HepG2 (cell line): ENCODE measurements at regions not wholly inside any gene's neighbourhood (a gene's known extent, or its start where the extent isn't known, plus 50 kb on each side); places are given as distances from the start of the nearest gene placed in this dataset.

ENCODE experiments used
- ATAC-seq: fragments of 200-7000 bp; cut with Tn5 transposase; 3 replicates; pipeline ENCODE4 v1.9.1; 2020; ENCODE audit warnings: mild to moderate bottlenecking, moderate library complexity
- BruUV-seq: library from RNA; stranded (reverse); fragments of 400-500 nt; replicated peaks from 2 replicates; lab custom pipeline; 2021; lab: Mats Ljungman, UMichigan
- CTCF ChIA-PET: fragments of 300-600 bp; formaldehyde crosslinking; extraction: SDS; loops from one replicate; lab custom pipeline; 2021; ENCODE audit warnings: low total read pairs, inconsistent platforms, low intra/inter-chr PET ratio; lab: Yijun Ruan, JAX
- POLR2A ChIA-PET: fragments of 350-600 bp; sonication (Branson Sonifier 250); formaldehyde crosslinking; loops from one replicate; lab custom pipeline; 2020; ENCODE audit warnings: antibody characterized with exemption, inconsistent platforms; lab: Yijun Ruan, JAX
- DNase-seq: peaks from one replicate; pipeline ENCODE4 v3.0.0-alpha.2; 2015; ENCODE audit warnings: low spot score
- FAIRE-seq: peaks from 3 replicates; lab custom pipeline; 2011; peaks lifted over from hg19 to GRCh38; lab: Jason Lieb, UNC
- H2AFZ ChIP-seq: one replicate; pipeline ENCODE4 v1.6.1; 2011; ENCODE audit warnings: low read length, inconsistent platforms
- H3K27ac ChIP-seq: fragments of 300-600 bp; 3 replicates; pipeline ENCODE4 v1.8.0; 2011; ENCODE audit warnings: mixed run types, mild to moderate bottlenecking, mixed read lengths, low read length, inconsistent platforms; ENCODE audit not compliant: insufficient read depth; ENCODE audit errors: extremely low read length
- H3K27me3 ChIP-seq, 2 experiments: fragments of 200-600 bp in 1 of 2; 2 replicates in 1 of 2; 3 replicates in 1 of 2; pipeline versions ENCODE4 v1.6.0 to v1.8.0; 2011; ENCODE audit warnings: low read length in 2 of 2, mild to moderate bottlenecking in 2 of 2, moderate library complexity in 2 of 2, inconsistent platforms in 1 of 2; ENCODE audit not compliant: insufficient read depth in 2 of 2, control insufficient read depth in 1 of 2
- H3K36me3 ChIP-seq, 2 experiments: fragments of 200-600 bp in 1 of 2; replicated peaks in 1 of 2; 2 replicates in 1 of 2; 3 replicates in 1 of 2; pipeline versions ENCODE4 v1.5.1 to v1.8.0; 2011; ENCODE audit warnings: low read length in 2 of 2, inconsistent platforms in 1 of 2; ENCODE audit not compliant: insufficient read depth in 2 of 2, control insufficient read depth in 1 of 2
- H3K4me1 ChIP-seq: 2 replicates; pipeline ENCODE4 v1.5.1; 2012; ENCODE audit warnings: low read length, inconsistent platforms; ENCODE audit not compliant: insufficient read depth
- H3K4me2 ChIP-seq: 2 replicates; pipeline ENCODE4 v1.6.0; 2011; ENCODE audit warnings: low read depth, low read length, inconsistent platforms
- H3K4me3 ChIP-seq, 3 experiments: fragments of 200-600 bp in 1 of 3; sonication (generic), shearing (Covaris generic) in 1 of 3; replicated peaks in 1 of 3; 2 replicates each; pipeline ENCODE4 v1.5.1; 2011 to 2016; ENCODE audit warnings: low read length in 3 of 3, inconsistent platforms in 2 of 3, low read depth in 2 of 3, mild to moderate bottlenecking in 2 of 3, control low read depth in 1 of 3, mixed read lengths in 1 of 3; ENCODE audit not compliant: insufficient read depth in 1 of 3
- H3K79me2 ChIP-seq: one replicate; pipeline ENCODE4 v1.6.1; 2011; ENCODE audit warnings: low read length, inconsistent platforms; ENCODE audit not compliant: insufficient read depth
- H3K9ac ChIP-seq: 2 replicates; pipeline ENCODE4 v1.6.0; 2011; ENCODE audit warnings: mild to moderate bottlenecking, low read depth, low read length, inconsistent platforms; ENCODE audit not compliant: insufficient read depth
- H3K9me3 ChIP-seq: 2 replicates; pipeline ENCODE4 v1.5.1; 2012; ENCODE audit warnings: mild to moderate bottlenecking, low read length
- H4K20me1 ChIP-seq: 2 replicates; pipeline ENCODE4 v1.6.0; 2011; ENCODE audit warnings: inconsistent platforms, mild to moderate bottlenecking, low read length, moderate library complexity; ENCODE audit not compliant: insufficient read depth
- FOXA1 ChIP-seq, 2 experiments: fragments of 450-650 bp in 1 of 2; sonication (generic) in 1 of 2; formaldehyde crosslinking in 1 of 2; IDR thresholded peaks; 2 replicates each; pipeline versions ENCODE4 v1.4.0 to v1.6.1; 2016 to 2020; ENCODE audit warnings: missing genetic modification reagents in 1 of 2
- FOXO1 ChIP-seq: sonication (generic); formaldehyde crosslinking; IDR thresholded peaks from 2 replicates; pipeline ENCODE4 v1.4.0; 2020; ENCODE audit warnings: missing genetic modification reagents
- KAT2B ChIP-seq: fragments of 150-350 bp; IDR thresholded peaks from 2 replicates; pipeline ENCODE4 v1.6.1; 2014; ENCODE audit warnings: low read depth, low read length, borderline replicate concordance
- PBX2 ChIP-seq: IDR thresholded peaks from 2 replicates; pipeline ENCODE4 v1.6.1; 2016; ENCODE audit warnings: control low read depth
- ZNF431 ChIP-seq: sonication (generic); formaldehyde crosslinking; IDR thresholded peaks from 2 replicates; pipeline ENCODE4 v1.9.0; 2022; ENCODE audit warnings: missing genetic modification reagents, low read depth, mild to moderate bottlenecking, borderline replicate concordance
- ZNF607 ChIP-seq: sonication (generic); formaldehyde crosslinking; IDR thresholded peaks from 2 replicates; pipeline ENCODE4 v1.5.1; 2020; ENCODE audit warnings: missing genetic modification reagents, mild to moderate bottlenecking, borderline replicate concordance
- WGBS: methylation state at CpG from one replicate; pipeline ENCODE4 v1.1.6; 2017; ENCODE audit warnings: low lambda C conversion rate; 5-methylcytosine and 5-hydroxymethylcytosine counted together
- in situ Hi-C: cut with HindIII; loops from 2 replicates; pipeline ENCODE4 v1.10.0; 2017; ENCODE audit warnings: low pct_unique_long_range_greater_than_20kb; ENCODE audit not compliant: extremely low pct_ligation_motif_present
- intact Hi-C: fragments of 100-400 bp; cut with micrococcal nuclease; formaldehyde crosslinking; loops from one replicate; pipeline ENCODE4 v1.10.0; 2022; ENCODE audit not compliant: unreplicated experiment

GRCh38 chr1:189606795-189607476 lies 870.7 kb downstream of the BRINP3 start (continued):
- TF ChIP-seq PBX2 (no peak), ZNF431 (CRISPR knock-in tag) (no peak), FOXO1 (CRISPR knock-in tag) (no peak)

- ATAC-seq (no peak), DNase-seq (no peak)
- Histone ChIP-seq H3K4me2 (no peak overlapping the region), H3K27me3 (no peaks in the 10 kb centered on the region), H3K4me3 (no peak overlapping the region), H4K20me1 (no peaks in the 10 kb centered on the region)
- TF ChIP-seq FOXA1 (IDR thresholded peaks at IDR 0.05) (no peak), FOXA1 (CRISPR knock-in tag; IDR thresholded peaks at IDR 0.05) (no peak), KAT2B (peak; percentile 57; the same call in 1 of the 2 replicates), ZNF607 (CRISPR knock-in tag) (no peak)
- TF ChIP-seq, all 625 proteins: peak for 1
- WGBS = 3% methylated on average over 1 of the region's 1 CpG
- Histone ChIP-seq H3K4me1 (no peaks in the 10 kb centered on the region), H3K79me2 (no peaks in the 10 kb centered on the region), H3K36me3 (no peaks in the 10 kb centered on the region), H2AFZ (no peak overlapping the region), H3K27ac (no peak overlapping the region), H3K9me3 (no peaks in the 10 kb centered on the region), H3K9ac (no peak overlapping the region)
- intact Hi-C loops = no loop called here
- FAIRE-seq = no peak
- ChIA-PET CTCF (no interaction called here), POLR2A (no interaction called here)
- no TSS peak for BruUV-seq
- in situ Hi-C loops = no loop called here
Observed at GRCh38 chr1:189607477-189608096, 870.1 kb downstream of the BRINP3 start.
